Suprapubic skin (tissue), 3 donors: ENCODE measurements at regions not wholly inside any gene's neighbourhood (a gene's known extent, or its start where the extent isn't known, plus 50 kb on each side); places are given as distances from the start of the nearest gene placed in this dataset.

ENCODE experiments used
- POLR2AphosphoS5 ChIP-seq, 3 donors: sonication (generic); formaldehyde crosslinking; IDR thresholded peaks; one replicate each; pipeline ENCODE4 v1.6.1; 2017; ENCODE audit warnings: antibody characterized with exemption in 3 of 3
- TF ChIP-seq, protein P1 (sequence below), 2 donors: fragments of 200-600 bp in 1 of 2; fragments of 450-650 bp in 1 of 2; sonication (generic) in 1 of 2; IDR thresholded peaks; one replicate each; pipeline ENCODE4 v1.5.1; 2016 to 2019; ENCODE audit warnings: antibody characterized with exemption in 2 of 2, mild to moderate bottlenecking in 1 of 2, moderate library complexity in 1 of 2

DNA sequence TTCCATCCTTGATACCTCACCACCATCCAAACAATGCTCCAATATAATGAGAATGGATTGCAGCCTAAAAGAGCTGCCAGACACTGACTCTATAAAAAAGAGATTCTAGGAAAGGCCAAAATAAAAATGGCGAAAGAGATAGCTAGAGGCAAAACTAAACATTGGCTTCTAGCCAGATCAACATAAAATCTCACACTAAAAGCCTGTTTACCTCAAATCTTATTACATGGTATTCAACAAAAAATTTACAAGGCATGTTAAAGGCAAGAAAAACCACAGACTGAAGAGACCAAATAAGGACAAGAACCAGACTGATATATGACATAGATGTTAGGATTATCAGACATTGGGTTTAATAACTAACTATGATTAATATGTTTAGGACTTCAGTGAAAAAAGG lies 1127.0 kb downstream of the DNAJB9 start:
- TF ChIP-seq, protein P1, sequence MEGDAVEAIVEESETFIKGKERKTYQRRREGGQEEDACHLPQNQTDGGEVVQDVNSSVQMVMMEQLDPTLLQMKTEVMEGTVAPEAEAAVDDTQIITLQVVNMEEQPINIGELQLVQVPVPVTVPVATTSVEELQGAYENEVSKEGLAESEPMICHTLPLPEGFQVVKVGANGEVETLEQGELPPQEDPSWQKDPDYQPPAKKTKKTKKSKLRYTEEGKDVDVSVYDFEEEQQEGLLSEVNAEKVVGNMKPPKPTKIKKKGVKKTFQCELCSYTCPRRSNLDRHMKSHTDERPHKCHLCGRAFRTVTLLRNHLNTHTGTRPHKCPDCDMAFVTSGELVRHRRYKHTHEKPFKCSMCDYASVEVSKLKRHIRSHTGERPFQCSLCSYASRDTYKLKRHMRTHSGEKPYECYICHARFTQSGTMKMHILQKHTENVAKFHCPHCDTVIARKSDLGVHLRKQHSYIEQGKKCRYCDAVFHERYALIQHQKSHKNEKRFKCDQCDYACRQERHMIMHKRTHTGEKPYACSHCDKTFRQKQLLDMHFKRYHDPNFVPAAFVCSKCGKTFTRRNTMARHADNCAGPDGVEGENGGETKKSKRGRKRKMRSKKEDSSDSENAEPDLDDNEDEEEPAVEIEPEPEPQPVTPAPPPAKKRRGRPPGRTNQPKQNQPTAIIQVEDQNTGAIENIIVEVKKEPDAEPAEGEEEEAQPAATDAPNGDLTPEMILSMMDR (IDR thresholded peaks at IDR 0.05), result no peak
- TF ChIP-seq POLR2AphosphoS5 (IDR thresholded peaks at IDR 0.05), result no peak
